ENCODE measurements at regions not wholly inside any gene's neighbourhood (a gene's known extent, or its start where the extent isn't known, plus 50 kb on each side); places are given as distances from the start of the nearest gene placed in this dataset.

- Mint-ChIP-seq H3K27ac (ENCODE audit: unreplicated experiment) (no peak overlapping the region), H3K27me3 (ENCODE audit: insufficient read depth, unreplicated experiment) (no peaks in the 10 kb centered on the region), H3K4me1 (ENCODE audit: low read depth, unreplicated experiment) (no peaks in the 10 kb centered on the region), H3K36me3 (ENCODE audit: insufficient read depth, unreplicated experiment) (no peaks in the 10 kb centered on the region), H3K4me3 (ENCODE audit: unreplicated experiment) (no peak overlapping the region), H3K9me3 (ENCODE audit: unreplicated experiment) (no peaks in the 10 kb centered on the region)
- Histone ChIP-seq H3K27me3 (replicated peaks; ENCODE audit: control insufficient read depth, insufficient read depth, low read length) (no peaks in the 10 kb centered on the region), H3K9me3 (no peaks in the 10 kb centered on the region), H3K36me3 (ENCODE audit: control insufficient read depth, insufficient read depth, low read length) (no peaks in the 10 kb centered on the region), H3K4me3 (ENCODE audit: low read depth, low read length) (no peak overlapping the region), H3K4me1 (no peaks in the 10 kb centered on the region)
- no TSS peak for BruUV-seq (replicated peaks)
- TF ChIP-seq, protein P1, sequence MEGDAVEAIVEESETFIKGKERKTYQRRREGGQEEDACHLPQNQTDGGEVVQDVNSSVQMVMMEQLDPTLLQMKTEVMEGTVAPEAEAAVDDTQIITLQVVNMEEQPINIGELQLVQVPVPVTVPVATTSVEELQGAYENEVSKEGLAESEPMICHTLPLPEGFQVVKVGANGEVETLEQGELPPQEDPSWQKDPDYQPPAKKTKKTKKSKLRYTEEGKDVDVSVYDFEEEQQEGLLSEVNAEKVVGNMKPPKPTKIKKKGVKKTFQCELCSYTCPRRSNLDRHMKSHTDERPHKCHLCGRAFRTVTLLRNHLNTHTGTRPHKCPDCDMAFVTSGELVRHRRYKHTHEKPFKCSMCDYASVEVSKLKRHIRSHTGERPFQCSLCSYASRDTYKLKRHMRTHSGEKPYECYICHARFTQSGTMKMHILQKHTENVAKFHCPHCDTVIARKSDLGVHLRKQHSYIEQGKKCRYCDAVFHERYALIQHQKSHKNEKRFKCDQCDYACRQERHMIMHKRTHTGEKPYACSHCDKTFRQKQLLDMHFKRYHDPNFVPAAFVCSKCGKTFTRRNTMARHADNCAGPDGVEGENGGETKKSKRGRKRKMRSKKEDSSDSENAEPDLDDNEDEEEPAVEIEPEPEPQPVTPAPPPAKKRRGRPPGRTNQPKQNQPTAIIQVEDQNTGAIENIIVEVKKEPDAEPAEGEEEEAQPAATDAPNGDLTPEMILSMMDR (IDR thresholded peaks at IDR 0.05; ENCODE audit: insufficient read depth in 1 of 2, low read depth in 1 of 2, low read length in 1 of 2, severe bottlenecking in 1 of 2, unreplicated experiment in 1 of 2), result no peak
- intact Hi-C loops (cut with micrococcal nuclease; ENCODE audit: unreplicated experiment), result no loop called here
- DNase-seq, result no peak
- CTCF ChIA-PET, result no interaction called here
- POLR2A ChIA-PET, result no interaction called here
These were observed 345.2 kb downstream of the KLHL13 start for GRCh38 chrX:117771384-117771783.

GRCh38 chrX:117768861-117769604 lies 347.6 kb downstream of the KLHL13 start:
- Mint-ChIP-seq H3K27me3 (ENCODE audit: insufficient read depth, unreplicated experiment) (no peaks in the 10 kb centered on the region), H3K36me3 (ENCODE audit: insufficient read depth, unreplicated experiment) (no peaks in the 10 kb centered on the region), H3K4me3 (ENCODE audit: unreplicated experiment) (no peak overlapping the region), H3K27ac (ENCODE audit: unreplicated experiment) (no peak overlapping the region), H3K4me1 (ENCODE audit: low read depth, unreplicated experiment) (no peaks in the 10 kb centered on the region), H3K9me3 (ENCODE audit: unreplicated experiment) (no peaks in the 10 kb centered on the region)
- intact Hi-C loops (cut with micrococcal nuclease; ENCODE audit: unreplicated experiment), result no loop called here
- TF ChIP-seq, protein P1 (IDR thresholded peaks at IDR 0.05; ENCODE audit: insufficient read depth in 1 of 2, low read depth in 1 of 2, low read length in 1 of 2, severe bottlenecking in 1 of 2, unreplicated experiment in 1 of 2), result no peak
- DNase-seq, result no peak
- Histone ChIP-seq H3K36me3 (ENCODE audit: control insufficient read depth, insufficient read depth, low read length) (no peaks in the 10 kb centered on the region), H3K4me1 (no peaks in the 10 kb centered on the region), H3K27me3 (replicated peaks; ENCODE audit: control insufficient read depth, insufficient read depth, low read length) (no peaks in the 10 kb centered on the region), H3K4me3 (ENCODE audit: low read depth, low read length) (no peak overlapping the region), H3K9me3 (no peaks in the 10 kb centered on the region)
- BruUV-seq (replicated peaks), result no TSS peak
- POLR2A ChIA-PET, result no interaction called here
- CTCF ChIA-PET, result no interaction called here

DNA sequence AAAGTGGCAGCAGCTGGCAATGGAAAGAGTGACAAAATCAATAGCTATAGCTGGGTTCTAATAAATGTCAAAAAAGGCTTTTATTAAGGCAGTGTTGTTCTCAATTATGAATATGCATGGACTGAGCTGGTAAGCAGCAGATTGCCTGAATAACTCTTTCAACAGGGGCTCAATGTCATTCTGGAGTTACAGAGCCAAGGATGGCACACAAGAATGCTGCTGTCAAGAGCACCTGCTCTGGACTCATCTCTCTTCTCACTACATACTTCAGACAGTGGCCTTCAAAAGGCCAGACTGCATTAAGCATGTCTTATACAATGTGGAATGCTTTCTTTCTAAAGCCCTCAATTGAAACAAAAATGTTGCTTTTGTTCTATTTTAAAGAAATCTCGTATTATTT lies 351.4 kb downstream of the KLHL13 start:
- H3K27me3 Mint-ChIP-seq (ENCODE audit: insufficient read depth, unreplicated experiment), result no peaks in the 10 kb centered on the region
- ChIA-PET POLR2A (no interaction called here), CTCF (no interaction called here)
- TF ChIP-seq, protein P1 (IDR thresholded peaks at IDR 0.05; ENCODE audit: insufficient read depth in 1 of 2, low read depth in 1 of 2, low read length in 1 of 2, severe bottlenecking in 1 of 2, unreplicated experiment in 1 of 2), result no peak
- Histone ChIP-seq H3K4me1 (no peaks in the 10 kb centered on the region), H3K27me3 (replicated peaks; ENCODE audit: control insufficient read depth, insufficient read depth, low read length) (no peaks in the 10 kb centered on the region), H3K9me3 (no peaks in the 10 kb centered on the region), H3K4me3 (ENCODE audit: low read depth, low read length) (no peak overlapping the region), H3K36me3 (ENCODE audit: control insufficient read depth, insufficient read depth, low read length) (no peaks in the 10 kb centered on the region)
- BruUV-seq (replicated peaks), result no TSS peak
- H3K27ac Mint-ChIP-seq (ENCODE audit: unreplicated experiment), result no peak overlapping the region
- no peaks in the 10 kb centered on the region for H3K4me1 Mint-ChIP-seq (ENCODE audit: low read depth, unreplicated experiment)
- no peak for DNase-seq
- intact Hi-C loops (cut with micrococcal nuclease; ENCODE audit: unreplicated experiment), result no loop called here
- no peaks in the 10 kb centered on the region for H3K9me3 Mint-ChIP-seq (ENCODE audit: unreplicated experiment)
- H3K4me3 Mint-ChIP-seq (ENCODE audit: unreplicated experiment), result no peak overlapping the region
- H3K36me3 Mint-ChIP-seq (ENCODE audit: insufficient read depth, unreplicated experiment), result no peaks in the 10 kb centered on the region

Data from Caco-2 (cell line).